A673 (cell line): ENCODE measurements at regions not wholly inside any gene's neighbourhood (a gene's known extent, or its start where the extent isn't known, plus 50 kb on each side); places are given as distances from the start of the nearest gene placed in this dataset.

Source experiments
- CTCF ChIP-seq: fragments of 300-800, 200-600 bp; sonication (generic); conservative IDR thresholded peaks from 2 replicates; pipeline ENCODE4 v1.5.1; 2017; ENCODE audit warnings: low read depth, mild to moderate bottlenecking, antibody characterized with exemption, low read length, moderate library complexity, mixed read lengths
- EZH2 ChIP-seq: fragments of 200-600 bp; sonication (generic); IDR thresholded peaks from 2 replicates; pipeline ENCODE4 v1.6.1; 2017; ENCODE audit warnings: borderline replicate concordance, low read depth, mild to moderate bottlenecking, mixed read lengths, antibody characterized with exemption, low read length; ENCODE audit not compliant: poor library complexity, severe bottlenecking

GRCh38 chr1:9420835-9421532, 118.3 kb upstream of the SLC25A33 start:
- TF ChIP-seq CTCF (no peak), EZH2 (no peak)
